Erythroblast (primary cell): ENCODE measurements at regions not wholly inside any gene's neighbourhood (a gene's known extent, or its start where the extent isn't known, plus 50 kb on each side); places are given as distances from the start of the nearest gene placed in this dataset.

ENCODE experiments used
- DNase-seq, 2 experiments: peaks; one replicate each; lab custom pipeline; 2025; lab: John Stamatoyannopoulos, UW
- GATA1 ChIP-seq: IDR thresholded peaks from 2 replicates; pipeline ENCODE4 v1.6.1; 2011; ENCODE audit warnings: low read depth, mild to moderate bottlenecking, control low read depth, low read length, moderate library complexity
- POLR2A ChIP-seq: IDR thresholded peaks from 2 replicates; pipeline ENCODE4 v1.6.1; 2011; ENCODE audit warnings: mild to moderate bottlenecking, low read length

- no peak for DNase-seq
- no peak for TF ChIP-seq GATA1
- TF ChIP-seq POLR2A: no peak
Observed at GRCh38 chr11:23680488-23681230, 816.2 kb upstream of the LUZP2 start.

GRCh38 chr11:23684701-23685100 is 812.2 kb upstream of the LUZP2 start:
- DNase-seq: peak in 1 of 2 experiments; percentile 6
- TF ChIP-seq POLR2A (no peak), GATA1 (no peak)

GRCh38 chr11:23687991-23688390 is 808.9 kb upstream of the LUZP2 start:
- TF ChIP-seq POLR2A: no peak
- no peak for TF ChIP-seq GATA1
- no peak for DNase-seq

- no peak for DNase-seq
Observed at GRCh38 chr11:23688411-23688810, 808.4 kb upstream of the LUZP2 start.

GRCh38 chr11:23688835-23689234 is 808.0 kb upstream of the LUZP2 start:
- no peak for DNase-seq
- TF ChIP-seq GATA1: no peak
- TF ChIP-seq POLR2A: no peak

More at GRCh38 chr11:23688411-23688810, 808.4 kb upstream of the LUZP2 start:
- TF ChIP-seq POLR2A (no peak), GATA1 (no peak)

- TF ChIP-seq POLR2A (no peak), GATA1 (no peak)
Observed at GRCh38 chr11:23696688-23697415, 800.0 kb upstream of the LUZP2 start.

GRCh38 chr11:23704183-23704582 is 792.7 kb upstream of the LUZP2 start:
- TF ChIP-seq GATA1 (no peak), POLR2A (no peak)
- DNase-seq: no peak

More at GRCh38 chr11:23696688-23697415, 800.0 kb upstream of the LUZP2 start:
- DNase-seq: no peak

GRCh38 chr11:23711981-23712380 is 784.9 kb upstream of the LUZP2 start:
- no peak for DNase-seq
- TF ChIP-seq POLR2A: no peak
- TF ChIP-seq GATA1: no peak

- TF ChIP-seq POLR2A (no peak), GATA1 (no peak)
- DNase-seq: no peak
Observed at GRCh38 chr11:23719016-23719415, 777.8 kb upstream of the LUZP2 start.

- DNase-seq: no peak
Observed at GRCh38 chr11:23723861-23724260, 773.0 kb upstream of the LUZP2 start.

GRCh38 chr11:23725752-23726151 is 771.1 kb upstream of the LUZP2 start:
- no peak for DNase-seq
- TF ChIP-seq POLR2A (no peak), GATA1 (no peak)

More at GRCh38 chr11:23723861-23724260, 773.0 kb upstream of the LUZP2 start:
- TF ChIP-seq POLR2A (no peak), GATA1 (no peak)

- TF ChIP-seq POLR2A: no peak
- no peak for TF ChIP-seq GATA1
- DNase-seq: no peak
Observed at GRCh38 chr11:23727387-23727786, 769.5 kb upstream of the LUZP2 start.

- DNase-seq: no peak
- TF ChIP-seq POLR2A (no peak), GATA1 (no peak)
Observed at GRCh38 chr11:23727794-23728193, 769.1 kb upstream of the LUZP2 start.

GRCh38 chr11:23729088-23729487 is 767.8 kb upstream of the LUZP2 start:
- no peak for DNase-seq
- TF ChIP-seq POLR2A: no peak
- no peak for TF ChIP-seq GATA1
